HG03565 (cell line): ENCODE measurements at regions not wholly inside any gene's neighbourhood (a gene's known extent, or its start where the extent isn't known, plus 50 kb on each side); places are given as distances from the start of the nearest gene placed in this dataset.

ENCODE experiments used
- ATAC-seq: cut with Tn5 transposase; IDR thresholded peaks from one replicate; pipeline ENCODE4 v1.9.1; 2021; ENCODE audit warnings: mild to moderate bottlenecking, moderate library complexity; ENCODE audit not compliant: unreplicated experiment

- no peak for ATAC-seq
These were observed 426.3 kb upstream of the PKDCC start for GRCh38 chr2:41621563-41621962.

GRCh38 chr2:41622301-41622700 is 425.5 kb upstream of the PKDCC start:
- no peak for ATAC-seq

GRCh38 chr2:41626936-41627335 is 420.9 kb upstream of the PKDCC start:
- ATAC-seq: no peak

GRCh38 chr2:41634686-41635085 is 413.1 kb upstream of the PKDCC start:
- ATAC-seq: no peak

GRCh38 chr2:41644936-41645335 is 402.9 kb upstream of the PKDCC start:
- ATAC-seq: no peak

- ATAC-seq: no peak
These were observed 400.3 kb upstream of the PKDCC start for GRCh38 chr2:41647468-41648050.

GRCh38 chr2:41657226-41657625 is 390.6 kb upstream of the PKDCC start:
- no peak for ATAC-seq

GRCh38 chr2:41659758-41660157 is 388.1 kb upstream of the PKDCC start:
- ATAC-seq: no peak

- ATAC-seq: no peak
These were observed 385.4 kb upstream of the PKDCC start for GRCh38 chr2:41662461-41662860.

GRCh38 chr2:41663056-41663455 is 384.8 kb upstream of the PKDCC start:
- no peak for ATAC-seq

- no peak for ATAC-seq
These were observed 379.3 kb upstream of the PKDCC start for GRCh38 chr2:41668529-41668928.

GRCh38 chr2:41678639-41679038 is 369.2 kb upstream of the PKDCC start:
- no peak for ATAC-seq

- no peak for ATAC-seq
These were observed 361.7 kb upstream of the PKDCC start for GRCh38 chr2:41686156-41686555.

GRCh38 chr2:41691561-41691960 is 356.3 kb upstream of the PKDCC start:
- ATAC-seq: no peak

GRCh38 chr2:41694536-41695049 is 353.2 kb upstream of the PKDCC start:
- no peak for ATAC-seq

- no peak for ATAC-seq
These were observed 352.4 kb upstream of the PKDCC start for GRCh38 chr2:41695198-41696113.

GRCh38 chr2:41697389-41697788 is 350.4 kb upstream of the PKDCC start:
- no peak for ATAC-seq

GRCh38 chr2:41698678-41699422 is 349.0 kb upstream of the PKDCC start:
- no peak for ATAC-seq

- ATAC-seq: no peak
These were observed 346.6 kb upstream of the PKDCC start for GRCh38 chr2:41701231-41701630.

- ATAC-seq: no peak
These were observed 344.7 kb upstream of the PKDCC start for GRCh38 chr2:41703123-41703522.

- ATAC-seq: no peak
These were observed 342.2 kb upstream of the PKDCC start for GRCh38 chr2:41705634-41706033.
